GM23338 (cell line): ENCODE measurements at regions not wholly inside any gene's neighbourhood (a gene's known extent, or its start where the extent isn't known, plus 50 kb on each side); places are given as distances from the start of the nearest gene placed in this dataset.

Experiments used
- ATAC-seq: fragments of 200-7000 bp; cut with Tn5 transposase; 3 replicates; pipeline ENCODE4 v1.9.1; 2020
- DNase-seq: peaks from one replicate; pipeline ENCODE4 v3.0.0-alpha.2; 2015; ENCODE audit warnings: low spot score
- H2AFZ ChIP-seq: fragments of 200-600 bp; sonication (generic); 2 replicates; pipeline ENCODE4 v1.8.0; 2016; ENCODE audit warnings: antibody characterized with exemption, mild to moderate bottlenecking, moderate library complexity
- H3F3A ChIP-seq: fragments of 200-600 bp; sonication (generic); replicated peaks from 2 replicates; pipeline ENCODE4 v1.8.0; 2017; ENCODE audit warnings: antibody characterized with exemption, mixed run types, low read depth
- H3K27ac ChIP-seq: fragments of 200-600 bp; sonication (generic); 2 replicates; pipeline ENCODE4 v1.6.1; 2016; ENCODE audit warnings: low read depth
- H3K27me3 ChIP-seq: fragments of 200-600 bp; sonication (generic); 2 replicates; pipeline ENCODE4 v1.8.0; 2016; ENCODE audit warnings: mild to moderate bottlenecking, mixed run types, moderate library complexity; ENCODE audit not compliant: insufficient read depth
- H3K36me3 ChIP-seq: fragments of 200-600 bp; sonication (generic); 2 replicates; pipeline ENCODE4 v1.8.0; 2016; ENCODE audit warnings: mild to moderate bottlenecking; ENCODE audit not compliant: insufficient read depth
- H3K4me1 ChIP-seq: fragments of 200-600 bp; sonication (generic); 2 replicates; pipeline ENCODE4 v1.8.0; 2016; ENCODE audit warnings: mild to moderate bottlenecking, moderate library complexity; ENCODE audit not compliant: insufficient read depth
- H3K4me2 ChIP-seq: fragments of 200-600 bp; sonication (generic); 2 replicates; pipeline ENCODE4 v1.7.1; 2017; ENCODE audit warnings: mixed run types
- H3K4me3 ChIP-seq: fragments of 200-600 bp; sonication (generic); 2 replicates; pipeline ENCODE4 v1.6.1; 2016; ENCODE audit warnings: mixed run types
- H3K79me2 ChIP-seq: fragments of 200-600 bp; sonication (generic); replicated peaks from 2 replicates; pipeline ENCODE4 v1.8.0; 2017; ENCODE audit warnings: mild to moderate bottlenecking; ENCODE audit not compliant: insufficient read depth
- H3K9me2 ChIP-seq: fragments of 200-600 bp; sonication (generic); 2 replicates; pipeline ENCODE4 v1.8.0; 2017; ENCODE audit not compliant: insufficient read depth
- H4K20me1 ChIP-seq: fragments of 200-600 bp; sonication (generic); replicated peaks from 2 replicates; pipeline ENCODE4 v1.8.0; 2017; ENCODE audit warnings: mild to moderate bottlenecking; ENCODE audit not compliant: insufficient read depth
- H3K27ac Mint-ChIP-seq: 2 replicates; pipeline ENCODE4 v1.8.0; 2020; ENCODE audit warnings: inconsistent platforms, mild to moderate bottlenecking, moderate library complexity, mixed read lengths
- H3K27me3 Mint-ChIP-seq: 3 replicates; pipeline ENCODE4 v1.8.0; 2022; ENCODE audit warnings: low read depth, mild to moderate bottlenecking, moderate library complexity, mixed read lengths, inconsistent platforms; ENCODE audit not compliant: insufficient read depth, poor library complexity
- H3K36me3 Mint-ChIP-seq: 3 replicates; pipeline ENCODE4 v1.8.0; 2021; ENCODE audit warnings: low read depth, mild to moderate bottlenecking, inconsistent platforms, moderate library complexity, mixed read lengths
- H3K4me1 Mint-ChIP-seq: 3 replicates; pipeline ENCODE4 v1.8.0; 2020; ENCODE audit warnings: mild to moderate bottlenecking, inconsistent platforms, mixed read lengths
- H3K4me3 Mint-ChIP-seq: 3 replicates; pipeline ENCODE4 v1.8.0; 2021; ENCODE audit warnings: moderate library complexity, mild to moderate bottlenecking, inconsistent platforms, mixed read lengths
- H3K9me3 Mint-ChIP-seq: 3 replicates; pipeline ENCODE4 v1.8.0; 2020; ENCODE audit warnings: moderate library complexity, mild to moderate bottlenecking, inconsistent platforms, mixed read lengths
- CREB1 ChIP-seq: fragments of 250-450 bp; sonication (Bioruptor Pico); IDR thresholded peaks from 2 replicates; pipeline ENCODE4 v1.5.0; 2020; ENCODE audit warnings: low read depth, mild to moderate bottlenecking, moderate library complexity
- CTCF ChIP-seq, 2 experiments: fragments of 200-600 bp in 1 of 2; sonication (generic) in 1 of 2; conservative IDR thresholded peaks; 2 replicates each; pipeline versions ENCODE4 v1.5.1 to v1.6.1; 2016 to 2017; ENCODE audit warnings: antibody characterized with exemption in 2 of 2, low read depth in 2 of 2, mild to moderate bottlenecking in 2 of 2, moderate library complexity in 1 of 2
- EZH2 ChIP-seq: fragments of 200-600 bp; sonication (generic); IDR thresholded peaks from one replicate; pipeline ENCODE4 v1.8.0; 2017; ENCODE audit warnings: antibody characterized with exemption, mild to moderate bottlenecking, low read depth; ENCODE audit not compliant: unreplicated experiment
- EZH2phosphoT487 ChIP-seq: fragments of 200-600 bp; sonication (generic); IDR thresholded peaks from one replicate; pipeline ENCODE4 v1.8.1; 2018; ENCODE audit warnings: antibody characterized with exemption; ENCODE audit not compliant: unreplicated experiment
- JUNB ChIP-seq: IDR thresholded peaks from one replicate; pipeline ENCODE4 v1.6.1; 2016; ENCODE audit warnings: antibody characterized with exemption; ENCODE audit not compliant: unreplicated experiment
- NANOG ChIP-seq: IDR thresholded peaks from 2 replicates; pipeline ENCODE4 v1.6.1; 2016; ENCODE audit warnings: antibody characterized with exemption, borderline replicate concordance
- POLR2AphosphoS5 ChIP-seq: IDR thresholded peaks from 2 replicates; pipeline ENCODE4 v1.6.1; 2016; ENCODE audit warnings: antibody characterized with exemption, low read depth
- REST ChIP-seq: IDR thresholded peaks from one replicate; pipeline ENCODE4 v1.6.1; 2018; ENCODE audit warnings: antibody characterized with exemption; ENCODE audit not compliant: unreplicated experiment
- STAT1 ChIP-seq: IDR thresholded peaks from one replicate; pipeline ENCODE4 v1.6.1; 2016; ENCODE audit warnings: antibody characterized with exemption; ENCODE audit not compliant: unreplicated experiment
- ZNF114 ChIP-seq: fragments of 250-450 bp; sonication (Bioruptor Pico); IDR thresholded peaks from 2 replicates; pipeline ENCODE4 v1.5.0; 2020; ENCODE audit warnings: mild to moderate bottlenecking, moderate library complexity
- ZNF331 ChIP-seq: fragments of 250-450 bp; sonication (Bioruptor Pico); IDR thresholded peaks from 2 replicates; pipeline ENCODE4 v1.5.0; 2020; ENCODE audit warnings: low read depth, mild to moderate bottlenecking, moderate library complexity
- TF ChIP-seq, protein P1 (sequence below): IDR thresholded peaks from 2 replicates; pipeline ENCODE4 v1.6.1; 2016; ENCODE audit warnings: antibody characterized with exemption

GRCh38 chr12:42812871-42813270 lies 223.3 kb upstream of the PRICKLE1 start (continued):
- TF ChIP-seq REST = no peak
- TF ChIP-seq ZNF114 = no peak
- TF ChIP-seq NANOG = no peak
- no peak for TF ChIP-seq EZH2
- TF ChIP-seq STAT1 = no peak
- TF ChIP-seq CTCF (conservative IDR thresholded peaks at IDR 0.05; ENCODE audit: low read depth in 2 of 2) = no peak
- TF ChIP-seq POLR2AphosphoS5 = no peak
- no peak for TF ChIP-seq JUNB
- TF ChIP-seq CREB1 (CRISPR knock-in tag) = no peak
- TF ChIP-seq, protein P1, sequence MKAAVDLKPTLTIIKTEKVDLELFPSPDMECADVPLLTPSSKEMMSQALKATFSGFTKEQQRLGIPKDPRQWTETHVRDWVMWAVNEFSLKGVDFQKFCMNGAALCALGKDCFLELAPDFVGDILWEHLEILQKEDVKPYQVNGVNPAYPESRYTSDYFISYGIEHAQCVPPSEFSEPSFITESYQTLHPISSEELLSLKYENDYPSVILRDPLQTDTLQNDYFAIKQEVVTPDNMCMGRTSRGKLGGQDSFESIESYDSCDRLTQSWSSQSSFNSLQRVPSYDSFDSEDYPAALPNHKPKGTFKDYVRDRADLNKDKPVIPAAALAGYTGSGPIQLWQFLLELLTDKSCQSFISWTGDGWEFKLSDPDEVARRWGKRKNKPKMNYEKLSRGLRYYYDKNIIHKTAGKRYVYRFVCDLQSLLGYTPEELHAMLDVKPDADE = no peak

- Histone ChIP-seq H3K27ac (no peak overlapping the region), H3K4me3 (no peak overlapping the region), H3K79me2 (no peaks in the 10 kb centered on the region), H3K27me3 (no peaks in the 10 kb centered on the region), H2AFZ (no peak overlapping the region), H3K4me1 (peaks cover 3% of the 10 kb centered on the region; the same call in 1 of the 2 replicates), H3K4me2 (no peak overlapping the region), H4K20me1 (no peaks in the 10 kb centered on the region), H3F3A (no peaks in the 10 kb centered on the region), H3K9me2 (0 out of 2 replicates have a peak, but pooled peaks cover 1% of the 10 kb centered on the region), H3K36me3 (no peaks in the 10 kb centered on the region)
- no peak overlapping the region for H3K4me3 Mint-ChIP-seq
- no peaks in the 10 kb centered on the region for H3K36me3 Mint-ChIP-seq
- DNase-seq (no peak), ATAC-seq (no peak)
- peaks cover 10% of the 10 kb centered on the region; the same call in 2 of the 3 replicates for H3K4me1 Mint-ChIP-seq
- H3K27ac Mint-ChIP-seq = no peak overlapping the region
- no peaks in the 10 kb centered on the region for H3K27me3 Mint-ChIP-seq
- no peaks in the 10 kb centered on the region for H3K9me3 Mint-ChIP-seq
- no peak for TF ChIP-seq EZH2
- no peak for TF ChIP-seq EZH2phosphoT487
- TF ChIP-seq, protein P1 = no peak
- TF ChIP-seq ZNF331 (CRISPR knock-in tag) = no peak
- TF ChIP-seq NANOG = no peak
- no peak for TF ChIP-seq ZNF114
- no peak for TF ChIP-seq CREB1 (CRISPR knock-in tag)
- no peak for TF ChIP-seq REST
- TF ChIP-seq POLR2AphosphoS5 = no peak
These were observed 222.5 kb upstream of the PRICKLE1 start for GRCh38 chr12:42812086-42812485.
